GM10266 (cell line): ENCODE measurements at regions not wholly inside any gene's neighbourhood (a gene's known extent, or its start where the extent isn't known, plus 50 kb on each side); places are given as distances from the start of the nearest gene placed in this dataset.

ENCODE experiments used
- DNase-seq: peaks from one replicate; pipeline ENCODE4 v3.0.0; 2012; ENCODE audit errors: extremely low spot score
- CTCF ChIP-seq: IDR thresholded peaks from 2 replicates; pipeline ENCODE4 v1.5.1; 2012; ENCODE audit warnings: mild to moderate bottlenecking, low read depth; ENCODE audit not compliant: control insufficient read depth, insufficient read depth; ENCODE audit errors: missing control alignments

DNA sequence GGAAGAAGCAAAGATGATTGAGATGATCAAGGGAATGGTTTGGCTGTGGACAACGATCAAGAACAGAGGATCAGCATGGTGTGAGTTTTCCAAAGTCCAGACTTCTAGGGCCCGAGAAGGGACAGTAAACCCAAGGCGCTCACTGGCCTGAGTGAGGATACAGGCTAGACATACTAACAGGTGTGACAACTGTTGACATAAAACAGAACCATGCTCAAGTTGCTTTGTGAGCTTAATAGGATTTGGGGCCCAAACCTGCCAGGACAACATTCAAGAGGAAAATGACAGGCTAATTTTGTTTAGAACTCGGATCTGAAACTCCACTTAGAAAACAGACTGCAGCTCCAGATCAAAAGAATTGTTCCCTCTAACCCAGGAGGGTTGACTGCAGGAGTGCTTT, 68.1 kb upstream of the ACKR3 start:
- no peak for DNase-seq
- no peak for TF ChIP-seq CTCF

DNA sequence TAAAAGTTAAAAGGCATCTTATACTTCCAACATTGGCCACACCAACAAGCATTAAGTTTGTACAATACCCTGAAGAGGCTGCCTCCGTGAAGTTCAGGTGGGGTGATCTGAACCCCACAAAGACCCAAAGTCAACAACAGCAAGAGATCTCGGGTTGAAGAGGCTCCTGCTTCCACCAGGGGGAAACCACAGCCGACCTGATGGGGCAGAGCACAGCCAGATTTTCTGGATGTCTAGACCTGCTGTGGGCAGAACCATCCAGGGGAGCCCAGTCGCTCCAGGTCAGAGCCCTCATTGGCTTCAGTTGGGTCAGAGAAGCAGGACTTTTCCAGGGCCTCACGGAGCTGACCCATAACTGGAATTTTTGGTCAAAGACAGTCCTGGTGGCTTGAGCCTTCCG, 66.5 kb upstream of the ACKR3 start:
- TF ChIP-seq CTCF: no peak

DNA sequence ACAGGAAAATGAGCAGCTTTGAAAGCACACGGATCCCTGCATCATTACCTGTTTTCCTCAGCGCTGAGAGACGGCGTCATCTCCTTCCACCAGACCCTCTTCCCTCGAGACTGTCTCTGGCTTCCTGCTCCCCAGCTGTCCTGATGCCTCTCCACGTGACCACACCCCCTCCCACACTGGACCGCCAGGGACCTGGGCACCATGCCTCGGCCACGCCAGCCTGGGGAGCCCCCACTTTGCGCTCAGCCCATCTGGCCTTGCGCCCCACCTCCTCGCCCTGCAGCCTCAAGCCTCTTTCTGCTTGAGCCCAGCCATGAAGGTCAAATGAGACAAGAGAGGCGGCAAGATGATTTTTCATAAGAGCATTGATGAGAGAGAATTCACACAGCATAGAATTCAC, 66.0 kb upstream of the ACKR3 start:
- TF ChIP-seq CTCF: no peak
- no peak for DNase-seq

More for the DNA sequence above, 66.5 kb upstream of the ACKR3 start:
- no peak for DNase-seq

GRCh38 chr2:236505041-236505440, 64.6 kb upstream of the ACKR3 start:
- no peak for DNase-seq

GRCh38 chr2:236505648-236506047, 64.0 kb upstream of the ACKR3 start:
- TF ChIP-seq CTCF: no peak
- no peak for DNase-seq

More at GRCh38 chr2:236505041-236505440, 64.6 kb upstream of the ACKR3 start:
- TF ChIP-seq CTCF: no peak

- peak; percentile 56 for DNase-seq
- no peak for TF ChIP-seq CTCF
Measured at GRCh38 chr2:236507393-236508085, 62.1 kb upstream of the ACKR3 start.

- DNase-seq: no peak
Measured at GRCh38 chr2:236508466-236508865, 61.2 kb upstream of the ACKR3 start.

More at GRCh38 chr2:236508466-236508865, 61.2 kb upstream of the ACKR3 start:
- TF ChIP-seq CTCF: no peak
